ENCODE measurements at regions not wholly inside any gene's neighbourhood (a gene's known extent, or its start where the extent isn't known, plus 50 kb on each side); places are given as distances from the start of the nearest gene placed in this dataset.

DNA sequence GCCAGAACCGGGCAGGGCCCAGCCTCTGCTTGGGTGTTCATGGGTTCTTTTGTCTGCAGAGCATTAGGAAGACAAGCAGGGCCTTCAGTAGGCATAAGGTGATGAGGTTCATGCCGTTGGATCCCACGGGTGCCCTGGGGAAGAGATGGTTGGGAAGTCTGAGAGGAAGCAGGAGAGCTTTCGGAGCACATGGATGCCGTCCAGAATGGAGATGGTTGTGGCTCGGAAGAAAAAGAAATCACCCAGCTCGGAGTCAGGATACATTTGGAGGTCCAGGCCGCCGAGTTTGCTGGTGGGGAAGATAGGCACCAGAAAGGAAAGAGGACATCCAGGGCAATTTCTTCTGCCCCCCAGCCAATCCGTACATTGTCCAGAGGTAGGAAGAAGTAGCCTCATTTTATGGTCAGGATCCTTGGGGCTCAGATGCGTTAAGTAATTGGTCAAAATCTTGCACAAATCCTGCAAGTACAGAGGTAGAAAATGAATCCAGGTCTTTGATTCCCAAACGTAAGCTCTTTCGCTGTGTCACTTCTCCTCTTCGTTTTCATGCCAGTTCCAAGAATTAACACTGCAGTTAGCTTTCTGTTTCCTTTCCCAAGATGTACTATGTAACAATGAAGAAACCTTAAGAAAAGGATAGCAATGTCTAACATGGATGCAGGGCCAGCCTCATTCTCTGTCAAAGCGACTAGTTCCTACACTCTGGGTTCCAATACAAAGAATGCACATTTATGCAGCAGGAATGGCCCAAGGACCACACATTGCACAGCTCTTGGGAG, 147.8 kb upstream of the KLF6 start:
- TF ChIP-seq, protein P1, sequence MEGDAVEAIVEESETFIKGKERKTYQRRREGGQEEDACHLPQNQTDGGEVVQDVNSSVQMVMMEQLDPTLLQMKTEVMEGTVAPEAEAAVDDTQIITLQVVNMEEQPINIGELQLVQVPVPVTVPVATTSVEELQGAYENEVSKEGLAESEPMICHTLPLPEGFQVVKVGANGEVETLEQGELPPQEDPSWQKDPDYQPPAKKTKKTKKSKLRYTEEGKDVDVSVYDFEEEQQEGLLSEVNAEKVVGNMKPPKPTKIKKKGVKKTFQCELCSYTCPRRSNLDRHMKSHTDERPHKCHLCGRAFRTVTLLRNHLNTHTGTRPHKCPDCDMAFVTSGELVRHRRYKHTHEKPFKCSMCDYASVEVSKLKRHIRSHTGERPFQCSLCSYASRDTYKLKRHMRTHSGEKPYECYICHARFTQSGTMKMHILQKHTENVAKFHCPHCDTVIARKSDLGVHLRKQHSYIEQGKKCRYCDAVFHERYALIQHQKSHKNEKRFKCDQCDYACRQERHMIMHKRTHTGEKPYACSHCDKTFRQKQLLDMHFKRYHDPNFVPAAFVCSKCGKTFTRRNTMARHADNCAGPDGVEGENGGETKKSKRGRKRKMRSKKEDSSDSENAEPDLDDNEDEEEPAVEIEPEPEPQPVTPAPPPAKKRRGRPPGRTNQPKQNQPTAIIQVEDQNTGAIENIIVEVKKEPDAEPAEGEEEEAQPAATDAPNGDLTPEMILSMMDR (IDR thresholded peaks at IDR 0.05; ENCODE audit: insufficient read depth, low read length, poor library complexity, severe bottlenecking), result no peak
- no peak for TF ChIP-seq EZH2phosphoT487 (conservative IDR thresholded peaks at IDR 0.05; ENCODE audit: low read length)
